ENCODE measurements at regions not wholly inside any gene's neighbourhood (a gene's known extent, or its start where the extent isn't known, plus 50 kb on each side); places are given as distances from the start of the nearest gene placed in this dataset.

DNA sequence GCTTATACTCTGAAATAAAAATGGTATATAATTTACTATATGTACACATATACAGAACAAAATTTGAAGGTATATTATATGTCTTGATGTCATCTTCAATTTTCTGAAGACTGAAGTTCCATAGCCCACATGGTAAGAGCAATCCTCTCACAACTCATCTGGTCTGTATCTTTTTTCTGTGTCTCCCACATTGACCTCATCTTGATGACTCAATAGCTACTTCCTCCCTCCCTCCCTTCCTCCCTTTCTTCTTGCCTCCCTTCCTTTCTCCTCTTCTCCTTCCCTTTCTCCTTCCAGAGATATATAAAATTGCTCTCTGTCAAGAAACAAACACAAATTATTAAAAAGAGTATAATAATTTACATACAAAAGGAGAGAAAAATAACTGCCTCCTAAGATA lies 268.5 kb downstream of the SQOR start:
- H3K9me3 Mint-ChIP-seq: peaks cover 4% of the 10 kb centered on the region
- DNase-seq: no peak
- Histone ChIP-seq H3K4me3 (ENCODE audit: low read length) (no peak overlapping the region), H3K4me1 (ENCODE audit: insufficient read depth, low read length) (no peaks in the 10 kb centered on the region), H3K9me3 (ENCODE audit: control insufficient read depth in 1 of 2, insufficient read depth in 1 of 2, low read length in 2 of 2) (peaks cover 0 to 6% of the 10 kb centered on the region in 2 experiments), H3K27ac (ENCODE audit: low read depth in 1 of 2, low read length in 2 of 2) (no peak overlapping the region), H3K36me3 (ENCODE audit: insufficient read depth, low read length) (no peaks in the 10 kb centered on the region), H3K27me3 (ENCODE audit: control insufficient read depth in 1 of 2, insufficient read depth in 2 of 2, low read length in 2 of 2) (no peaks in the 10 kb centered on the region)
- intact Hi-C loops (cut with DNase I, micrococcal nuclease): no loop called here
- H3K4me3 Mint-ChIP-seq: no peak overlapping the region
- H3K27ac Mint-ChIP-seq: no peak overlapping the region
- H3K27me3 Mint-ChIP-seq: peaks cover 3% of the 10 kb centered on the region
- TF ChIP-seq, protein P1, sequence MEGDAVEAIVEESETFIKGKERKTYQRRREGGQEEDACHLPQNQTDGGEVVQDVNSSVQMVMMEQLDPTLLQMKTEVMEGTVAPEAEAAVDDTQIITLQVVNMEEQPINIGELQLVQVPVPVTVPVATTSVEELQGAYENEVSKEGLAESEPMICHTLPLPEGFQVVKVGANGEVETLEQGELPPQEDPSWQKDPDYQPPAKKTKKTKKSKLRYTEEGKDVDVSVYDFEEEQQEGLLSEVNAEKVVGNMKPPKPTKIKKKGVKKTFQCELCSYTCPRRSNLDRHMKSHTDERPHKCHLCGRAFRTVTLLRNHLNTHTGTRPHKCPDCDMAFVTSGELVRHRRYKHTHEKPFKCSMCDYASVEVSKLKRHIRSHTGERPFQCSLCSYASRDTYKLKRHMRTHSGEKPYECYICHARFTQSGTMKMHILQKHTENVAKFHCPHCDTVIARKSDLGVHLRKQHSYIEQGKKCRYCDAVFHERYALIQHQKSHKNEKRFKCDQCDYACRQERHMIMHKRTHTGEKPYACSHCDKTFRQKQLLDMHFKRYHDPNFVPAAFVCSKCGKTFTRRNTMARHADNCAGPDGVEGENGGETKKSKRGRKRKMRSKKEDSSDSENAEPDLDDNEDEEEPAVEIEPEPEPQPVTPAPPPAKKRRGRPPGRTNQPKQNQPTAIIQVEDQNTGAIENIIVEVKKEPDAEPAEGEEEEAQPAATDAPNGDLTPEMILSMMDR (IDR thresholded peaks at IDR 0.05): no peak
- no peaks in the 10 kb centered on the region for H3K4me1 Mint-ChIP-seq (ENCODE audit: low read depth)
- ATAC-seq (ENCODE audit: poor library complexity): no peak
- CTCF ChIA-PET: no interaction called here
- no peaks in the 10 kb centered on the region for H3K36me3 Mint-ChIP-seq (ENCODE audit: low read depth)
- POLR2A ChIA-PET: no interaction called here

DNA sequence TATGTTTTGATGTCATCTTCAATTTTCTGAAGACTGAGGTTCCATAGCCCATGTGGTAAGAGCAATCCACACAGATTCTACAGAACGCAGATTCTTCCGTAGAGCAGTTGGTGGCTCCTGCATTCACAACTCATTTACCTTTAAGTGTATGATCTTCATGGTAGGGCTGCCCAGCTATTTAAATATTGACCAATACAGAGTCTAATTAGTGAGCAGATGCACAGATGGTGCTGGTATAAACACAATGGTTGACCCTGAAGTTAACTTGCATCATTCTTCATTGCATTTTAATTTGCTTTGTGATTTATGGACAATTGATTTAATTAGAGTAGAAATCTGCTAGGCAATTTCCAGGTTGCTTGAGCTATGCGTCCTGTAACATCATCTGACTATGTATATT lies 269.2 kb downstream of the SQOR start:
- POLR2A ChIA-PET: no interaction called here
- no peaks in the 10 kb centered on the region for H3K27me3 ChIP-seq (ENCODE audit: control insufficient read depth in 1 of 2, insufficient read depth in 2 of 2, low read length in 2 of 2)
- ATAC-seq (ENCODE audit: poor library complexity) (no peak), DNase-seq (no peak)
- H3K4me1 ChIP-seq (ENCODE audit: insufficient read depth, low read length): no peaks in the 10 kb centered on the region
- Mint-ChIP-seq H3K4me1 (ENCODE audit: low read depth) (no peaks in the 10 kb centered on the region), H3K27ac (no peak overlapping the region), H3K36me3 (ENCODE audit: low read depth) (no peaks in the 10 kb centered on the region), H3K27me3 (peaks cover 3% of the 10 kb centered on the region), H3K4me3 (no peak overlapping the region), H3K9me3 (peaks cover 4% of the 10 kb centered on the region)
- CTCF ChIA-PET: no interaction called here
- peaks cover 0 to 8% of the 10 kb centered on the region in 2 experiments for H3K9me3 ChIP-seq (ENCODE audit: control insufficient read depth in 1 of 2, insufficient read depth in 1 of 2, low read length in 2 of 2)
- intact Hi-C loops (cut with DNase I, micrococcal nuclease): no loop called here
- TF ChIP-seq, protein P1 (IDR thresholded peaks at IDR 0.05): no peak
- H3K27ac ChIP-seq (ENCODE audit: low read depth in 1 of 2, low read length in 2 of 2): no peak overlapping the region
- no peak overlapping the region for H3K4me3 ChIP-seq (ENCODE audit: low read length)
- no peaks in the 10 kb centered on the region for H3K36me3 ChIP-seq (ENCODE audit: insufficient read depth, low read length)

DNA sequence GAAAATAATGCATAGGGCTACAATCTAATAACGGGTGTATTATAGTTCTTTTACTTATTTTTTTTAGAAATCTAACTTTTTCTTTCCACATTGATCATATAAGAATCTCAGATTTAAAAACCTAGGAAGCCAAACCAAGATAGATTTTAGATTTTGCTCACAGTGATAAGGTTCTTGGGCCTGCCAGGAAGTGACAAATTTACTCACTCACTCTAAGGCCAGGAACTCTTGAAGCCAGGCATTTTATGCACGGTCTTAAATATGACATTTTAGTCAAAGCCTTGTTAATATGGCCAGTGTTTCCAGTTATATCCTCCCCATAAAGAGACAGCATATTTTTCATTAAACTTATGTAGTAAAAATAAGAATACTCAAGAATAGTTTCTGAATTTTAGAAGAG lies 271.4 kb downstream of the SQOR start:
- ChIA-PET POLR2A (no interaction called here), CTCF (no interaction called here)
- H3K4me1 ChIP-seq (ENCODE audit: insufficient read depth, low read length): no peaks in the 10 kb centered on the region
- Mint-ChIP-seq H3K4me1 (ENCODE audit: low read depth) (no peaks in the 10 kb centered on the region), H3K9me3 (peaks cover 6% of the 10 kb centered on the region), H3K27me3 (peaks cover 3% of the 10 kb centered on the region), H3K27ac (no peak overlapping the region), H3K4me3 (no peak overlapping the region), H3K36me3 (ENCODE audit: low read depth) (no peaks in the 10 kb centered on the region)
- no peaks in the 10 kb centered on the region for H3K27me3 ChIP-seq (ENCODE audit: control insufficient read depth in 1 of 2, insufficient read depth in 2 of 2, low read length in 2 of 2)
- H3K27ac ChIP-seq (ENCODE audit: low read depth in 1 of 2, low read length in 2 of 2): no peak overlapping the region
- peaks cover 0 to 14% of the 10 kb centered on the region in 2 experiments for H3K9me3 ChIP-seq (ENCODE audit: control insufficient read depth in 1 of 2, insufficient read depth in 1 of 2, low read length in 2 of 2)
- TF ChIP-seq, protein P1 (IDR thresholded peaks at IDR 0.05): no peak
- no peak overlapping the region for H3K4me3 ChIP-seq (ENCODE audit: low read length)
- no peaks in the 10 kb centered on the region for H3K36me3 ChIP-seq (ENCODE audit: insufficient read depth, low read length)
- intact Hi-C loops (cut with DNase I, micrococcal nuclease): no loop called here
- DNase-seq: no peak
- ATAC-seq (ENCODE audit: poor library complexity): no peak

All from CD4-positive, alpha-beta T cell (primary cell).